Ishikawa (cell line): ENCODE measurements at regions not wholly inside any gene's neighbourhood (a gene's known extent, or its start where the extent isn't known, plus 50 kb on each side); places are given as distances from the start of the nearest gene placed in this dataset.

ENCODE experiments used
- CEBPB ChIP-seq: IDR thresholded peaks from 2 replicates; pipeline ENCODE4 v1.6.1; 2012
- CREB1 ChIP-seq: IDR thresholded peaks from 2 replicates; pipeline ENCODE4 v1.6.1; 2012; ENCODE audit warnings: low read depth
- EGR1 ChIP-seq: IDR thresholded peaks from 2 replicates; pipeline ENCODE4 v1.6.1; 2012
- EP300 ChIP-seq: IDR thresholded peaks from 2 replicates; pipeline ENCODE4 v1.6.1; 2012; ENCODE audit warnings: borderline replicate concordance
- TAF1 ChIP-seq: IDR thresholded peaks from 2 replicates; pipeline ENCODE4 v1.6.1; 2012; ENCODE audit warnings: low read depth, mild to moderate bottlenecking
- YY1 ChIP-seq: IDR thresholded peaks from 2 replicates; pipeline ENCODE4 v1.6.1; 2012; ENCODE audit warnings: low read depth
- ZBTB7A ChIP-seq: IDR thresholded peaks from 2 replicates; pipeline ENCODE4 v1.6.1; 2012; ENCODE audit warnings: low read depth
- TF ChIP-seq, protein P1 (sequence below): IDR thresholded peaks from 2 replicates; pipeline ENCODE4 v1.6.1; 2012; ENCODE audit warnings: low read depth, mild to moderate bottlenecking

GRCh38 chr6:40328386-40328985 is 258.7 kb downstream of the LRFN2 start:
- TF ChIP-seq, protein P1, sequence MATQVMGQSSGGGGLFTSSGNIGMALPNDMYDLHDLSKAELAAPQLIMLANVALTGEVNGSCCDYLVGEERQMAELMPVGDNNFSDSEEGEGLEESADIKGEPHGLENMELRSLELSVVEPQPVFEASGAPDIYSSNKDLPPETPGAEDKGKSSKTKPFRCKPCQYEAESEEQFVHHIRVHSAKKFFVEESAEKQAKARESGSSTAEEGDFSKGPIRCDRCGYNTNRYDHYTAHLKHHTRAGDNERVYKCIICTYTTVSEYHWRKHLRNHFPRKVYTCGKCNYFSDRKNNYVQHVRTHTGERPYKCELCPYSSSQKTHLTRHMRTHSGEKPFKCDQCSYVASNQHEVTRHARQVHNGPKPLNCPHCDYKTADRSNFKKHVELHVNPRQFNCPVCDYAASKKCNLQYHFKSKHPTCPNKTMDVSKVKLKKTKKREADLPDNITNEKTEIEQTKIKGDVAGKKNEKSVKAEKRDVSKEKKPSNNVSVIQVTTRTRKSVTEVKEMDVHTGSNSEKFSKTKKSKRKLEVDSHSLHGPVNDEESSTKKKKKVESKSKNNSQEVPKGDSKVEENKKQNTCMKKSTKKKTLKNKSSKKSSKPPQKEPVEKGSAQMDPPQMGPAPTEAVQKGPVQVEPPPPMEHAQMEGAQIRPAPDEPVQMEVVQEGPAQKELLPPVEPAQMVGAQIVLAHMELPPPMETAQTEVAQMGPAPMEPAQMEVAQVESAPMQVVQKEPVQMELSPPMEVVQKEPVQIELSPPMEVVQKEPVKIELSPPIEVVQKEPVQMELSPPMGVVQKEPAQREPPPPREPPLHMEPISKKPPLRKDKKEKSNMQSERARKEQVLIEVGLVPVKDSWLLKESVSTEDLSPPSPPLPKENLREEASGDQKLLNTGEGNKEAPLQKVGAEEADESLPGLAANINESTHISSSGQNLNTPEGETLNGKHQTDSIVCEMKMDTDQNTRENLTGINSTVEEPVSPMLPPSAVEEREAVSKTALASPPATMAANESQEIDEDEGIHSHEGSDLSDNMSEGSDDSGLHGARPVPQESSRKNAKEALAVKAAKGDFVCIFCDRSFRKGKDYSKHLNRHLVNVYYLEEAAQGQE: no peak
- TF ChIP-seq EGR1: no peak
- TF ChIP-seq EP300: no peak
- TF ChIP-seq TAF1: no peak
- no peak for TF ChIP-seq CEBPB
- TF ChIP-seq YY1: no peak
- no peak for TF ChIP-seq ZBTB7A
- no peak for TF ChIP-seq CREB1
